ENCODE measurements at regions not wholly inside any gene's neighbourhood (a gene's known extent, or its start where the extent isn't known, plus 50 kb on each side); places are given as distances from the start of the nearest gene placed in this dataset.

- TF ChIP-seq CTCF (IDR thresholded peaks at IDR 0.05) (no peak), POLR2A (IDR thresholded peaks at IDR 0.05) (no peak), EP300 (IDR thresholded peaks at IDR 0.05) (no peak)
These were observed 1655.3 kb upstream of the FLRT2 start for GRCh38 chr14:83874662-83875061.

All from sigmoid colon (tissue), 4 donors.